K562 (cell line): ENCODE measurements at regions not wholly inside any gene's neighbourhood (a gene's known extent, or its start where the extent isn't known, plus 50 kb on each side); places are given as distances from the start of the nearest gene placed in this dataset.

Experiments used
- ATF7 ChIP-seq: fragments of 450-650 bp; IDR thresholded peaks from 2 replicates; pipeline ENCODE4 v1.7.1; 2014; ENCODE audit warnings: mild to moderate bottlenecking, moderate library complexity
- CEBPB ChIP-seq: fragments of 450-650 bp; IDR thresholded peaks from 2 replicates; pipeline ENCODE4 v1.6.1; 2016; ENCODE audit warnings: missing genetic modification characterization, missing compliant biosample characterization
- ESRRB ChIP-seq: fragments of 250-450 bp; sonication (Bioruptor Pico); IDR thresholded peaks from 2 replicates; pipeline ENCODE4 v1.5.0; 2020; ENCODE audit warnings: mild to moderate bottlenecking, moderate library complexity, borderline replicate concordance
- HLTF ChIP-seq: fragments of 450-650 bp; IDR thresholded peaks from 2 replicates; pipeline ENCODE4 v1.6.1; 2016
- ILF3 ChIP-seq: fragments of 450-650 bp; IDR thresholded peaks from 2 replicates; pipeline ENCODE4 v1.6.1; 2018; ENCODE audit warnings: antibody characterized with exemption, mild to moderate bottlenecking, moderate library complexity, borderline replicate concordance
- SMARCE1 ChIP-seq: fragments of 450-650 bp; IDR thresholded peaks from 2 replicates; pipeline ENCODE4 v1.7.1; 2016; ENCODE audit warnings: mild to moderate bottlenecking
- ZBTB7A ChIP-seq: IDR thresholded peaks from 2 replicates; pipeline ENCODE4 v1.6.1; 2011; ENCODE audit warnings: low read depth, mild to moderate bottlenecking, low read length, moderate library complexity, borderline replicate concordance; ENCODE audit not compliant: control insufficient read depth
- ZBTB8A ChIP-seq: fragments of 450-650 bp; IDR thresholded peaks from 2 replicates; pipeline ENCODE4 v1.6.1; 2018; ENCODE audit warnings: mild to moderate bottlenecking, moderate library complexity; ENCODE audit not compliant: partially characterized antibody
- ZNF766 ChIP-seq: fragments of 200-800 bp; sonication (Bioruptor generic); conservative IDR thresholded peaks from 2 replicates; pipeline ENCODE4 v1.6.1; 2016; ENCODE audit warnings: missing genetic modification characterization, missing compliant biosample characterization
- TF ChIP-seq, protein P1 (sequence below), 2 experiments: IDR thresholded peaks in 1 of 2; conservative IDR thresholded peaks in 1 of 2; 2 replicates each; pipeline ENCODE4 v1.6.1; 2016; ENCODE audit warnings: low read depth in 2 of 2, mild to moderate bottlenecking in 1 of 2, missing compliant biosample characterization in 1 of 2, missing genetic modification characterization in 1 of 2, moderate library complexity in 1 of 2
- TF ChIP-seq, protein P2 (sequence below), 3 experiments: fragments of 200-800 bp in 1 of 3; fragments of 250-450 bp in 1 of 3; fragments of 450-650 bp in 1 of 3; sonication (Bioruptor Pico) in 1 of 3; sonication (Bioruptor generic) in 1 of 3; formaldehyde crosslinking in 1 of 3; IDR thresholded peaks; 2 replicates each; pipeline versions ENCODE4 v1.6.1 to v1.8.0; 2016 to 2022; ENCODE audit warnings: mild to moderate bottlenecking in 2 of 3, missing genetic modification characterization in 2 of 3, missing compliant biosample characterization in 1 of 3, moderate library complexity in 1 of 3

DNA sequence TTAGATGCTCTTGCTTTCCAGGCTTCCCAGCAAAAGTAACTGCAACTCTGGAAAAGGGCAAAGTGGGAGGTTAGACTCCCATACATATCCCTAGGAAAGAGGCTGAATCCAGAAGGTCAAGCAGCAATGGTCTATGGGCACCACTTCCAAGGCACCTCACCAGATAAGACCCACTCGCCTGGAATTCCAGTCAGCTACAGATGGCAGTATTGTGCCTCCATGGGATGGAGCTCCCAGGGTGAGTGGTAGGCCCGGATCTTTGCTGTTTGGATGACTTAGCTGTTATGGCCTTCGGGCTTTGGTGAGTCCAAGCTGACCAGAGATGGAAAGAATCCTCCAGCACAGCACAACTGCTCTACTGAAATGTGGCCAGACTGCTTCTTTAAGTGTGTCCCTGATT, 688.0 kb downstream of the PCDH19 start (continued):
- TF ChIP-seq, protein P1, sequence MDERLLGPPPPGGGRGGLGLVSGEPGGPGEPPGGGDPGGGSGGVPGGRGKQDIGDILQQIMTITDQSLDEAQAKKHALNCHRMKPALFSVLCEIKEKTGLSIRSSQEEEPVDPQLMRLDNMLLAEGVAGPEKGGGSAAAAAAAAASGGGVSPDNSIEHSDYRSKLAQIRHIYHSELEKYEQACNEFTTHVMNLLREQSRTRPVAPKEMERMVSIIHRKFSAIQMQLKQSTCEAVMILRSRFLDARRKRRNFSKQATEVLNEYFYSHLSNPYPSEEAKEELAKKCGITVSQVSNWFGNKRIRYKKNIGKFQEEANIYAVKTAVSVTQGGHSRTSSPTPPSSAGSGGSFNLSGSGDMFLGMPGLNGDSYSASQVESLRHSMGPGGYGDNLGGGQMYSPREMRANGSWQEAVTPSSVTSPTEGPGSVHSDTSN (CRISPR knock-in tag; IDR thresholded peaks at IDR 0.05; ENCODE audit: low read depth) = no peak
- TF ChIP-seq, protein P1 (tag; conservative IDR thresholded peaks at IDR 0.05; ENCODE audit: low read depth) = no peak
- TF ChIP-seq ESRRB (CRISPR knock-in tag) (no peak), ZBTB8A (no peak), ZNF766 (CRISPR knock-in tag) (no peak), CEBPB (no peak), HLTF (no peak), SMARCE1 (no peak), ZBTB7A (no peak), ATF7 (no peak), ILF3 (no peak)
- TF ChIP-seq, protein P2, sequence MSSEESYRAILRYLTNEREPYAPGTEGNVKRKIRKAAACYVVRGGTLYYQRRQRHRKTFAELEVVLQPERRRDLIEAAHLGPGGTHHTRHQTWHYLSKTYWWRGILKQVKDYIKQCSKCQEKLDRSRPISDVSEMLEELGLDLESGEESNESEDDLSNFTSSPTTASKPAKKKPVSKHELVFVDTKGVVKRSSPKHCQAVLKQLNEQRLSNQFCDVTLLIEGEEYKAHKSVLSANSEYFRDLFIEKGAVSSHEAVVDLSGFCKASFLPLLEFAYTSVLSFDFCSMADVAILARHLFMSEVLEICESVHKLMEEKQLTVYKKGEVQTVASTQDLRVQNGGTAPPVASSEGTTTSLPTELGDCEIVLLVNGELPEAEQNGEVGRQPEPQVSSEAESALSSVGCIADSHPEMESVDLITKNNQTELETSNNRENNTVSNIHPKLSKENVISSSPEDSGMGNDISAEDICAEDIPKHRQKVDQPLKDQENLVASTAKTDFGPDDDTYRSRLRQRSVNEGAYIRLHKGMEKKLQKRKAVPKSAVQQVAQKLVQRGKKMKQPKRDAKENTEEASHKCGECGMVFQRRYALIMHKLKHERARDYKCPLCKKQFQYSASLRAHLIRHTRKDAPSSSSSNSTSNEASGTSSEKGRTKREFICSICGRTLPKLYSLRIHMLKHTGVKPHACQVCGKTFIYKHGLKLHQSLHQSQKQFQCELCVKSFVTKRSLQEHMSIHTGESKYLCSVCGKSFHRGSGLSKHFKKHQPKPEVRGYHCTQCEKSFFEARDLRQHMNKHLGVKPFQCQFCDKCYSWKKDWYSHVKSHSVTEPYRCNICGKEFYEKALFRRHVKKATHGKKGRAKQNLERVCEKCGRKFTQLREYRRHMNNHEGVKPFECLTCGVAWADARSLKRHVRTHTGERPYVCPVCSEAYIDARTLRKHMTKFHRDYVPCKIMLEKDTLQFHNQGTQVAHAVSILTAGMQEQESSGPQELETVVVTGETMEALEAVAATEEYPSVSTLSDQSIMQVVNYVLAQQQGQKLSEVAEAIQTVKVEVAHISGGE (CRISPR knock-in tag; IDR thresholded peaks at IDR 0.05) = no peak
- TF ChIP-seq, all 486 proteins: peak for 0
